D341Med (cell line): ENCODE measurements at regions not wholly inside any gene's neighbourhood (a gene's known extent, or its start where the extent isn't known, plus 50 kb on each side); places are given as distances from the start of the nearest gene placed in this dataset.
A peak's percentile ranks its signal among the peaks of the same experiment; 100 is the strongest.
"Not testable (repeated sequence)": the region's sequence is repeated elsewhere in the genome, so short reads cannot be mapped to it uniquely, and the experiment has no call there.

ENCODE experiments used
- DNase-seq: peaks from one replicate; pipeline ENCODE4 v3.0.0; 2012; ENCODE audit warnings: low spot score

DNA sequence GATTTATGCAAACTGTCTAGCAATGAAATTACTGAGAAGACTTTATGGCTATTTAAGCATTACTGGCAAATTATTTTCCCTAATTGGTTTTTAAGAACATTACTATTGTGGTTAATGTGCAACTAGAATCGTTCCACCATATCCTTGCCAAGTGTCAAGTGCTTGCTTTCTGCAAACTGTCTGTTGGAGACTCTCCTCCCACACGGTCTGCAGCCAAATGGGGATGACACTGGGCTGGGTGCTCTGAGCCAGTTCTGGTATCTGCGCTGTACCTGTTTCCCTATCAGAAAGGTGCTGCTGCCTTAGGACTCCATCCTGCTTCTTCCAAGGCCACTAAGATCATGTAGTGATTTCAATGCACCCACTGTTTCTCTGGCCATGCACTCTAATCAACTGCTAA is 110.4 kb downstream of the RAMP3 start:
- no peak for DNase-seq

GRCh38 chr7:45269192-45269591 is 111.6 kb downstream of the RAMP3 start:
- DNase-seq: no peak

DNA sequence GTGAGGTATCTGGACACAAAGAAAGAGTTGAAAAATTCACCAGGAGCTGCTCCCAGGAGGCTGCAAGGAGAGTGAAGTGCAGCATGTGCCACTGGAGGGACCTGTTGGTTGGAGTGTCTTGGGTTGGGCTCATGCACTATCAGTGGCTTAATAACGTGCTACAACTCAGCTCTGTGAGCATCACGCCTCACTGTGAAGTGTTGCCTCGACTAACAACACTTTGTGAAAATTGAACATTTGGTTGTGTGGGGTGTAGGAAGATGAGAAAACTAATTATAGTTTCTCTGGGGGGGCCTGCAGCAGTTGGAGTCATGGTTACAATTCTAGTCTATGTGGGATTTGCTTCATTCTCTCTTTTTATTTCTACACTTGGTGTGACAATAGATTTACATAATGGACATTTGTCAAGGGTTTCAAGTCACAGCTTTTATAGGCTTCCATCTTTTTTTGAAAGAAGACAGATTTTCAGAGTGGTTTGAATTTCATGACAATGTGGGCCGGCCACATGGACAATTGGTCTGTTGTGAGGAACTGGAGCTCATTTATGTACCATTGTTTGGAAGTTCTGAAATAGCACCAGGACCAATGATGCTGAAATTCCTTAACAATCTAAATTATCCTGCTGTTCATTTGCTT is 121.3 kb downstream of the RAMP3 start:
- no peak for DNase-seq

DNA sequence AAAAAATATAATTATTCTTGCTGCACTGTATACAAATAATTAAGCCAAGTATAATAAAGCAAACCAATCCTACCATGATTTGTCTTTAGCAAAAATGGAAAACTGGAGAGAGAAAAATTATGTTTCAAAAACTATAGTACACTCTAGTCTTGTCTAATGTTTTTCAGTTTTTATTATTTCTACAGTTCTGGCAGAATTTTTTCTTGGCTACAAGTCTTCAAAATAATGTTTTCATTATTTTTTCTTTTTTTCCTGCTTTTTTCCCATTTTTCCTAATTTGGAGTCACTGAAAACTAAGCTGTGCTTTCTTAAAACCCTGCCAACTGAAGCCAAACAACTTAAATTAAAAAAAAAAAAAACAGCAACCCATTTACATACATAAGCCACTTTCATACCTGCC is 132.0 kb downstream of the RAMP3 start:
- DNase-seq: not testable (repeated sequence)

DNA sequence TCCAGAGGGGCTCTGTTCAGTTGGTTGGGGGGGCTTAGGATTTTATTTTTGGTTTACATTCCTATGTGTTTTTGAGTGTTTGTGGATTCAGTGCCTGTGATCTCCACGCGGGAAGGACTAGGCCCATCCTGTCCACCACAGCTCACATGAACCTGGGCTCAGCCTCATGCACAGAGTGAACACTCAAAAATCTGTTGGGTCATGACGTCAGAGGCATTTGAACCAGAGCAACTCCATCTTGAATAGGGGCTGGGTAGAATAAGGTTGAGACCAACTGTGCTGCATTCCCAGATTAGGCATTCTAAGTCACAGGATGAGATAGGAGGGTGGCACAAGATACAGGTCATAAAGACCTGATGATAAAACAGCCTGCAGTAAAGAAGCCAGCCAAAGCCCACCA is 133.3 kb downstream of the RAMP3 start:
- DNase-seq: no peak

- no peak for DNase-seq
Observed at GRCh38 chr7:45292481-45292880, 134.9 kb downstream of the RAMP3 start.

GRCh38 chr7:45293295-45293942 is 135.8 kb downstream of the RAMP3 start:
- DNase-seq: no peak

DNA sequence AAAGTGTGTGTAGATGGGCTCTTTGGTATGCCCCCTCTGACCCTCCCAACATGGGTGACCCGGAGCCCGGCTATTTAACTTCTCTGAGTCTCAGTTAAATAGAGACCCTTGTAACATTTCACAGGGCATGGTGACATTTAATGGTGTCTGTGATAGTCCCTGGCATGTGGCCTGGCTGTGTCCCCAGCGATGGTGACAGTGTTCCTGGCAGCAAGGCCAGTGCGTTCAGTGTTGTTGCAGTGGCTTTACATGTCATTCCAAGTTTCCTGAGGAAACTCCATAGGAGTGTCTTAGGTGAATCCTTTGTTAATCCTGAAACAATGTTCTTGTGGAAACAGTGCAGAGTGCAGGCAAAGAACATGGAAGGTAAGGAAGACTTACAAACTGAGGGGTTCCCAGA is 137.0 kb downstream of the RAMP3 start:
- DNase-seq: no peak

DNA sequence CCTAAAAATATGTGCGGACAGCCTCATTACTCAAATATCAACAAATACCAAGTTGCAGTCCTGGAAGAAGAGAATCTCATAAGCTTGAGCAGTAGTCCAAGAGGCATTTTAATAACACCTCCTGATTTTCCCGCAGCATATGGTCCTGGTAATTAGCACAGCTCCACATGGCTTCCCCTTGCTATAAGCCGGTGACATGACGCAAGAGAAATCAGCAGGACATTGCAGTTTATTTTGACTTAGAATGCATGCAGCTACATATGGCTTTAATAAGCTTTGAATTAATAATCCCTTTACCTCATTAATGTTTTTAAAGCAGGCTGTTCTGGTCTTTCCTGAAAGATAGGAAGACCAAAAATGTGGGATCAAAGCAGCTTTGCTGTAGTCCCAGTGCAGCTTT is 137.6 kb downstream of the RAMP3 start:
- peak; percentile 58 for DNase-seq

DNA sequence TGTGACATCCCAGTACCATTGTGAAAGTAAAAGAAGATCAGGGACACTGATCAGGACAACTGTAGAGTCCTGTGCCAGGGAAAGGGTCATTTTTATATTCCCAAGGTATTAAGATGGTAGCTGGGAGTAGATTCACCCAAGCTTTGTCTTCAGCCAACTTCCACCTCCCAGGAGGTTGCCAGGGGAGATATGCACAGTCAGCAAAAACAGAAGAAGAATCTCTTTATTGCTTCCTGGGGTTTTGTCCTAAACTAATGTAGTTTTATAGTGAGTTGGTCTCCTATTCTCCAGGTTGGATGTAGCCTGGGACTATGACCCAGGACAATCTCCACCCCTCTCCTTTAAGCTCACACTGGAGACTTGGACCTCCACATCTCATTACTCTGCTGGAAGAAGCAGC is 139.2 kb downstream of the RAMP3 start:
- no peak for DNase-seq

- DNase-seq: no peak
Observed at GRCh38 chr7:45306752-45307305, 149.2 kb downstream of the RAMP3 start.

- no peak for DNase-seq
Observed at GRCh38 chr7:45311597-45311996, 154.0 kb downstream of the RAMP3 start.

DNA sequence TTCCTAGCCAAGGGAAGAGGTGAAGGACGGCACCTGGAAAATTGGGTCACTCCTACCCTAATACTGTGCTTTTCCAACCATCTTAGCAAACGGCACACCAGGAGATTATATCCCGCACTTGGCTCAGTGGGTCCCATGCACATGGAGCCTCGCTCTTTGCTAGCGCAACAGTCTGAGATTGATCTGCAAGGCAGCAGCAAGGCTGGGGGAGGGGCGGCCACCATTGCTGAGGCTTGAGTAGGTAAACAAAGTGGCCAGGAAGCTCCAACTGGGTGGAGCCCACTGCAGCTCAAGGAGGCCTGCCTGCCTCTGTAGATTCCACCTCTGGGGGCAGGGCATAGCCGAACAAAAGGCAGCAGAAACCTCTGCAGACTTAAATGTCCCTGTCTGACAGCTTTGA is 157.9 kb downstream of the RAMP3 start:
- DNase-seq: not testable (repeated sequence)

DNA sequence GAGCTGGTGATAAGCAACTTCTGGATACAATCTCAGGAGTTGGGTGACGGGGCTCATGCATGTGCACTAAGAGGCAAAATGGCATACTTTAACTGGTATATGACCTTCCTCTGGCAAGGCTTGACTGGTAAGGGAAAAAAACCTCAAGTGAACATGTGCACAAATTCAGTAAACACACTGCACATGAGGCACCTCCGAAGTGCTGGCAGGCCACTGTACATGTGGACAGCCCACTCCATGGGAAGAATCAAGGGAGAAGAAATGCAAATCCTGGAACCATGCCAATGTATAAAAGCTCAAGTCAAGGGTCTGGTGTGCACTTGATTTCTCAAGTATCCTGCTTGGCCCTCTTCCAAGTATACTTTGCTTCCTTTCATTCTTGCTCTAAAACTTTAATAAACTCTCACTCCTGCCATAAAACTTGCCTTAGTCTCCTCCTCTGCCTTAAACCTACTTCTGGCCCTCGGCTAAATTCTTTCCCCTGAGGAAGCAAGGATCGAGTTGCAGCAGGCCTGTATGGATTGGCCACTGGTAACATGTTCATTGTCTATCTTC is 167.2 kb downstream of the RAMP3 start:
- DNase-seq: no peak

GRCh38 chr7:45325378-45325777 is 167.8 kb downstream of the RAMP3 start:
- DNase-seq: no peak

DNA sequence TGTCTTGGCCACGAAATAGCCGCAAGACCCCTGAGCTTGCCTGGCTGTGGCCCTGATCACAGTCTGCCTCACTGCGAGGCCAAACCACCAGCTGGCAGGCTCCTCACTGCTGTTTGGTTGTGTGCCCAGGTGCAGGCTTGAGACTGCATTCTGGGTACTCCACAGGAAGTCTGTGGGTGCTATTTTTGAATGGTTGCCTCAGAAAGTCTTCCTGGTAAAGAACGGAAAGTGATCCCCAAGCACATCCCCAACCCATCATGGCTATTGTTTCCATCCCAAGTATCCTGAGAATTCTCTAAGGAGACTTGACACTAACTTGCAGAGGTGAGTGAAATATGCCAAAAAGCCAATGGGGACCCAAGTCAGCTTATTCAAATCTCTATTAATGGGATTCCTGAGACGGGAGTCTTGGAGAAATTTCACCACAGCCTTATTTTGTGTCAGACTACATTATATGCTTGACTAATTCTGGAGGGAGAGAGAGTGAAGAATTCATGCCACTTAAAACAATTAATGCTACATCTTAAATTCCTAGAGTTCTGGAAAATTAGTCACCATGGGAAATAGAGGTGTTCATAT is 170.9 kb downstream of the RAMP3 start:
- no peak for DNase-seq

GRCh38 chr7:45331563-45331962 is 174.0 kb downstream of the RAMP3 start:
- no peak for DNase-seq

- not testable (repeated sequence) for DNase-seq
Observed at GRCh38 chr7:45335024-45335423, 177.4 kb downstream of the RAMP3 start.

- no peak for DNase-seq
Observed at GRCh38 chr7:45342236-45342635, 184.6 kb downstream of the RAMP3 start.

GRCh38 chr7:45343746-45344145 is 186.2 kb downstream of the RAMP3 start:
- no peak for DNase-seq

DNA sequence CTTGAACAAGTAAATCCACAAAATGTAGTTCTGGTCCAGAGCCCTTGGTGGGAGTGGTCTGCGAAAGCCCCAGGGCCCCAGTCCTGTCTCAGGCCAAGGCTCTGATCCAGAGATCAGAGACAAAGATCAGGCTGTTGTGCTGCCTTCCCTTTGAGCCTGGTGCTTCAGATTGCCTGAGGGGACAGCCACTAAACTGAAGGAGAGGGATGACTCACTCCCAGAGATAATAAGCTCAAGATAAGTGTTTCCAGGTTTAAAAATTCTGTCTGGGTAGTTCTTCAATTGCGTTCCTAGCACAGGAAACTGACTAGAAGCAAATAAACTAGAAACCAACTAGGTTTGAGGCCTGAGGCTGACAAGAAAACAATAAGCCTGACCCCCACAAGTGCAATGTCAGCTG is 190.2 kb downstream of the RAMP3 start:
- no peak for DNase-seq

DNA sequence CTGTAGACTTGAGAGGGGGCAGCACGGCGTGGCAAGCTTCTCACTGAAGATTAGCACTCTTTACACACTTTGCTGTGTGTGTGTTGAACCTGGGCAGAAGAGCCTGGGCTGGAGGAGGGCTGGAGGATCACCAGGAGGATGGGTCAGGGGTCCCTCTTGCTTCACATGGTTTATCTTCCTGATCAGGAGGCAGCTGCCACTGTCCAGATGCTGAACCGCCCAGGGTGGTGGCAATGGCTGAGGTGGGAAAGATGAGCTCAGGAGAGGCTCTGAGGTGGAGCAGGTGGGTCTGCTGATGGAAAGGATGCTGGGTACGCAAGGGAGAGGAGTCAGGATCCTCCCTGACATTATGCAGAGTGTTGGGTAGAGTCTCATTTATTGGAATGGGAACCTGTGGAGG is 191.5 kb downstream of the RAMP3 start:
- DNase-seq: no peak

DNA sequence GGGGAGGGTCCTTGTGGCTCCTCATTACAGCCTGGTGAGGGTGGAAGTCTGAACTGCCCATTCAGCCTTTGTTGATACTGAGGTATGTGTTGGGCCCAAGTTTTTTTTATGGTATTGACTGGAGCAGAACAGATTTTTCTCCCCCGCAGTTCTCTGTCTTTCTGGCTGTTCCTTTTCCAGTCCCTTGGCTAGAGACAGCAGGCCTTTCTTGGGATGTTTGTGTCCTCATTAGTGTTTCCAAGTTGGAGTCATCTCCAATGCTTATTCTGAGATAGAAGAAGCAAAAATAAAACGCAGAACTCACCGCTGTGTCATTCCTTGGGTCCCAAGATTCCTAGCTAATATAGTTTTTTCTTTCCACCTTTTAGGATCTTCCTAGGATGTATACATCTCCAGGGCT is 193.3 kb downstream of the RAMP3 start:
- no peak for DNase-seq
